DLD1 (cell line): ENCODE measurements at regions not wholly inside any gene's neighbourhood (a gene's known extent, or its start where the extent isn't known, plus 50 kb on each side); places are given as distances from the start of the nearest gene placed in this dataset.

Experiments used
- in situ Hi-C: cut with HindIII; loops from 2 replicates; pipeline ENCODE4 v1.10.0; 2017; ENCODE audit warnings: low sequenced_read_pairs

DNA sequence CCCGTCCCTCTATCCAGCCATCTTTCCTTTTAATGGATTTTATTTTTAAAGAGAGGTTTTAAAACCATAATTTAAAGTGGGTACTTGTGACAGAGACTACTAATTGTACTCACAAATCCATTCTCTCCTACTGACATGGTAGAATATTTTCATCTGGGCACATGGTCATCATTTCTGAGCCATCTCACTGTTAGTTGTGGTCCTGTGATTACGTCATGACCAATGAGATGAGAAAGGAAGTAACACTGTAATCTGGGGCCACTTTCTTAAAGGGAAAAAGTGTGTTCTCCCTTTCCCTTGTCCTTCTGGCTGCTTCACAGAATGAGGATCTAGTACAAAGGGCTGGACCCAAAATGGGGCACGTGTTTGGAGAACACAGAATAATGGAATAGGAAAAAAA is 538.7 kb downstream of the CMPK2 start:
- in situ Hi-C loops: no loop called here

DNA sequence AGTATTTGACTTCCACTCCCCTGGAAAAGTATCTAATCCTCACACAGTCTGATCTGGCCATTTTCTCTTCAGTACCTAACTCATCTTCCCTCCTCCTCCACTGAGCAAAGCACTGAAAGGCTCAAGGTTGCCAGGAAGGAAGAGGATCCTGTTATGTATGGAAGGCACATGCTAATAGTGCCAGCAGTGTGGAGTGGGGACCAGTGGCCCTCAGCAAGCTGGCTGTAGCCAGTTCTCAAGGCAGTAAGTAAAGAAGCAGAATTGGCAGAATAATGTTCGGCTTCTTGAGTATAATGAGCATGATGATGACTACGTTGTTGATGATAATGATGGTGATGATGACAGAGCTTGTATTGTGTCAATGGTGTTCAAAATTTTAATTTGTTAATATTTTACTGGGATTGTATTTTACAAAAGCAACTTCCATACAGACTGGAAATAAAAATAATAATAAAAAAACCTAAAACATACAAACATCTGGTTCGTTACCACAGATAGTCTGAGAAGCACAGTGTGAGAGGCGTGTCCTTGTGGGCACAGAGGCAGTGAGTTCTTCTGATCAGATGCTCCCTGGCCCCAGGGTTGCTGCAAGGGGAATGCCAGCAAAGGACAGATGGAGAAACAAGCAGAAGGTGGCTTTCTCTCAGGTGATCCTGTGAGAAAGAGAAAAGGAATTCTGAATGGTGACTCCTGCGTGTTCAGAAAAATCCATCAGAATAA is 528.8 kb downstream of the CMPK2 start:
- in situ Hi-C loops: no loop called here

DNA sequence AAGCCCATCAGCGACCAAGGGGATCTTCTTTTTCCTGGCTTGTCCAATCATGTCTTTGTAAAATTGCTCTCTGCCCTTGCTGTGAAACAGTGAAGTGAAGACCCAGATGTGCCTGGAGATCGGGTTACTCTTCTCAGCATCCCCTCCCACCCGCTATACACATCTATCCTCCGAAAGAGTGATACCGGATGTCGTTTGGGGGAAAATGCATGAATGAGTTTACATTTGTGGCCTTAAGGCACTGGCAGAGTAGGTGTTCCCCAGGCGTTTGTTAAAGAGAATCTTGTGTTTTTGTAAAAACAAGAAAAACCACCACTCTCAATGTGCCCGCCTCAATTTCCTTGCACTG is 528.3 kb downstream of the CMPK2 start:
- in situ Hi-C loops: no loop called here

DNA sequence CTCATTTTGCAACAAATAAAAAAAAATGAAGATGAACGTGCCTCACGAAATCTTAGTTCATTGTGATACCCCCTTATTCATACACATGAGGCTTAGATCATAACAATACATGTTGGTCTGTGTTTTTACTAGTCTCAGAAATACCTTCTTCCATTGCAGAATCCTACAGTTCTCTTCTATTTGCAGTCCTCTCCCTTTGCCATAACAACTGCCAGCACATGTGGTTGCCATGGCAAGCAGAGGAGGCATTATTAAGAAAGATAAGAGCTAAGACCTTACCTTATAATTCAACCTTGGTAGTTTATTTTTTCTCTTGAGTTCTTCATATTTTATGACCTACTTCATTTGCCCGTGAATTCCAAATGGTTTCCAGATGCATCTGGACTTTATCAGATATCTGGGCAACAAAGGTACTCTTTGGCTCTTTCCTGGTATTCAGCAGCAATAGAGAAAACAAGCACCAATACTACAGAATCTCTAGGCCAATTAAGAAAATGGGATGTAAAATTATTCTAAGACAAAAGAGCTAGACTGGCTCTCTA is 524.0 kb downstream of the CMPK2 start:
- in situ Hi-C loops: no loop called here

DNA sequence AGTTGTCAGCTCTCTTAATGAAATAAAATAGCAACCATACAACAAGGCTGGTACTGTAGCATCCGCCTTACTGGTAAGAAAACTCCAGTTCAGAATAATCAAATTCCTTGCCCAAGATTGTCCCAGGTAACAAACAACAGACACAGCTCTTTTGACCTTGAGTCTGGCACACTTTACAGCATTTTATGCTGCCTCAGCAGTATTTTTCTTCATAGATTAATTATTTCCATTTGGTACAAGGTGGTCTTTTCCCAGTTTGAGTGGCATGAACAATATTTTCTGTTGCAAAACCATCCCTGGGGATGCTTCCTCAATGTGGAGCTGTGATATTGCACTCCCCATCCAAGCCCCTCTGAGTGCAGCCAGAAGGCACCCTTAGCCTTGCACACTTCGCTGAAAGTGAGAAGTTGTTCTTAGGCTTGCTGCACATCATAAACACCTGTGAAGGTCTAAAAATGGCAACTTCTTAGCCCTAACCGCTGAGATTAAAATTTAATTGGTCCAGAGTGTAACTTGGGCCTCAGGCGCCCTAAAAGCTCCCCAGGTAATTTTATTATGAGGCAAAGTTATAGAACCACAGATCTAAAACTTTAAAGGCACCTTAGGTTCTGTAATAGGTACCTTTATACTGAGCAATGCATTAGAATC is 523.3 kb downstream of the CMPK2 start:
- in situ Hi-C loops: no loop called here

DNA sequence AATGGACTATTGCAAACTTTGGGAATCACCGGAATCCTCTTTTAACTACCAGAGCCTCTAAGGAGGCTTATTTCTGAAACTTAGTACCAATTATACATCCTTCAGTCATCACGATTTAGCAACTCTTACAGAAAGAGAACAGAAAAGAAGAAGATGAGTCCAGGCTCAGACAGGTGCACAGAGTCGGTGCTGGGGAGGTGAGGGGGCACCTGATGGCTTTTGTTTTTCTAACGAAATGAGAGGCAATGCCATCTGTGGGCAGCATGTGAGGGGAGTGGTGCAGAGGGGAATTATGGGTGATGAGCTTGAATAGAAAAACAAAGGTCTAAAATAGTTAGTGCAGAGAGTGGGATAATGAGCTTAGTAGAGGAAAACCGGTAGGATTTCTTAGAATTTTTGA is 522.6 kb downstream of the CMPK2 start:
- in situ Hi-C loops: no loop called here

DNA sequence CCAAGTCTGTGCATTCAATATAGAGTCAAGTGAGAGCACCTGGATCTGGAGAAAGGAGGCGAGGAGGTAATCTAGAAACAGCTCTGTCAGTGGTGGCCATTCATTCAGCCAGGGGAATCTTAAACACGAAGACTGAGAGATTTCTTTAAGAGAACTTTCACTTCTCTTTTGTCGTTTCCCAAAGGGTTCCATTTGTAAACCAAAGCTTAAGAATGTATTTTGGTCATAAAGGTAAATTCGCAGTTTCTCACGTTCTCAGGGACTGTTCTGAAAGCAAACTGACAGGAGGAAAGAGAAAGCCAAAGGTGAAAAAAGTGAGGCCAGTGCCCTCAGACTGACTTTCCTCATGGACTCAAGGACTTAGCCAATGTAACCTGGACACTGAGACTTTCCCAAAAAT is 513.5 kb downstream of the CMPK2 start:
- in situ Hi-C loops: no loop called here

DNA sequence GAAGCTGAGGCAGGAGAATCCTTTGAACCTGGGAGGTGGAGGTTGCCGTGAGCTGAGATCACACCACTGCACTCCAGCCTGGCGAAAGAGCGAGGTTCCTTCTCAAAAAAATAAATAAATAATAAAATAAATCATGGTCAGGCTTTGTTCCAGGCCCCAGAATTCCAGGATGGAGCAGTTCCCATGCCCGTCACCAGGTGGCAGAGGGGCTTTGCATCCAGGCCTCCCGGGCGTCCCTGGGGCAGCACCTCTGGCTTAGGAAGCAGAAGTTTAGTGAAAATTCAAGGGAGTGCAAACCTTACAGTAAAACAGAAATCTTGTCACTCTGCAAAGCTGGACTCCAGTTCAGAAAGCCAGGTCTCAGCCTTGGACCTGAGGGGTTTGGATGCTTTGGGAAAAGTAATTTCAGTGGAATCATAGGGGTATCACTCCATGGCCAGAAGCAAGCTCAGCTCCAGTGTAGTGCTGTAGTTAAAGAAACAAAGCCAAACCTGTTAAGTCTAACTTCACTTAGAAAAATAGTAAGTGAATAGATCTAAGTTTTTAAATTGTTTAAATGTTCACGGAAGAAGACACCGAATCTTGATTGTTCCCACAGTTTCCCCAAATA is 512.7 kb downstream of the CMPK2 start:
- in situ Hi-C loops: no loop called here

DNA sequence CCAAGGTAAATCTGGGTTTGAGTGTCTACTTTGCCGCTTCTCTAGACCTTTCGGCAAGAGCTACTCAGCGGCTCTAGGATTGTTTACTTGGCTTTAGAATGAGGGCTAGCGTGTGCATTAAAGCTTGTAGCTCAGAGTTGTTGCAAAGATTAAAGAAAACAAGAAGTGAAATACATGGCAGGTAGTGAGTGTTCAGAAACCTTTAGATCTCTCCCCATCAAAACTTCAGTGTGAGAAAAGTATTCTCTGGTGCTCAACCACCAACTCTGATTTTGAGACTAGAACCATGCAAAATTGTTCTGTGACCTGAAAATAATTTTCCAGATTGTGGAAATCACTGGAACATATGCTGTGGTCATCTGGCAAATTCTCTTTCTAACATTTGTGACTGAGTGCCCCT is 512.0 kb downstream of the CMPK2 start:
- in situ Hi-C loops: no loop called here

DNA sequence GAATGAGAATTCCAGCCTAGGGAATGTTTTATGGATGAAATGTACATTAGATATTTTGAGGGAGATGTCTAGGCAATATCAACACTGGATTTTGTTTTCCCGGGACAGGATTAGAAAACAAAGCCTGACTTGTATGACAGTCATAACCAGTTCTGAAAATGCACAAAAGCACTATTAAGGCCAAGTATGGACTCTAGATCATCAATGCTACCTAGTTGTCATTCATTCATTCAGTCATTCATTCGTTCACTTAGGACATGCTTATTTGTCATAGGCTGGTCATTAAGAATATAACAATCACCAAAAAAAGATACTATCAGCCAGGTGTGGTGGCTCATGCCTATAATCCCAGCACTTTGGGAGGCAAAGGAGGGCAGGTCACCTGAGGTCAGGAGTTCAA is 511.2 kb downstream of the CMPK2 start:
- in situ Hi-C loops: no loop called here

DNA sequence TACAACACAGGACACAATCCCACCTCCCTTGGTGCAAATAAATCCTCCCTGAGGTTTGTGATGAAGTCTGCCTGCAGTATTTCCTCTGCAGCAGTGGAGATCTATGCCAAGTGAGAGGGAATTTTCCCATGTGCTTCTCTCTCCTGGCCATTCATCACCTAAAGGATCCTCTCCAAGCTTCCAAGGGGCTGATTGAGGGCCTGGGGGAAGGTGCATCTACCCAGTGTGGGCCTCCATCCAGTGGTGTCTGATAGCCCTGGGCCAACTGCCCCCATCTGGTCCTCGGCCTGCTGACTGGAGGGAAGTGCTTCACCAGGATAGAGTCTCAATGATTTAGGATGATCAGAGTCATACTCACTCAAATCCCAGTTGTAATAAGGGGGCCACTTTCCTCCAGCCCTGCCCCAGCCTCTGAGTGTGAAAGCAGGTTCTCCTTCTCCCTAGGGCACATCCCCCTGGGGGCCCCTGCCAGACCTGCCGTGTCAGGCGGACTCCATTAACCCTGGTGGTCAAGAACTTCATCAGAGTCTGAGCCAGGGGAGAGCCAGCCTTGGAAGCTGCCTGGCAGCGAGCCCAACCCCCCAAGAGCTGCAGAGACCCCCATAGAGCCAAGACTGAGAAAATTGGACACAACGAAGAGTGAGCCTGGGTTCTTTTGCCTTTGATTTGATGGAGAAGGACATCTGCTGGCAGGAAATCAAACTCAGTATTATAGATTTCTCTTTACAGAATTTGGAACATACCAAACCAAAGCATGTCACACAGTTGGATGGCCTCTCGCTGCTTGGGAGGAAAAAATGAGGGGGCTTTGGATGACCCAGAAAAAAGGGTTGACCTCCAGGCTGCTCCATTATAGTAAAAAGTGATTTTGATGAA is 509.6 kb downstream of the CMPK2 start:
- in situ Hi-C loops: no loop called here

DNA sequence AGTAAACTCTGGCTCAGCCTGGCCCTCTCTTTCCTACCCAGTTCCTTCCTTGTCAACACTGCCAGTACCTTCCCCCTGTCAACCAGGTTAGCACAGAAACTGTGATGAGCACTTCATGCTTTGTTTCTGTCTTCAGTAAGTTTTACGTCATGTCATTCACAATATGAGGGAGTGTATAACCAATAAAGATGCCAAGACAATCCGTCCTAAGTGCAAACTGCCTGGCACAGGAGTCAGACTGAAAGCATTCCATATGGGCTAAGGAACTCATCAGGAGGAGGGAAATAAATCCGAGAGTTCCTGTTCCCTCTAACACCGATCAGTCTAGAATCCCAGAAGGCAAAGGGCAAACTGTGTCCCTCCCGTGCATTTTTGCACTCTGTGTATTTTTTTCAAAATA is 507.2 kb downstream of the CMPK2 start:
- in situ Hi-C loops: no loop called here

DNA sequence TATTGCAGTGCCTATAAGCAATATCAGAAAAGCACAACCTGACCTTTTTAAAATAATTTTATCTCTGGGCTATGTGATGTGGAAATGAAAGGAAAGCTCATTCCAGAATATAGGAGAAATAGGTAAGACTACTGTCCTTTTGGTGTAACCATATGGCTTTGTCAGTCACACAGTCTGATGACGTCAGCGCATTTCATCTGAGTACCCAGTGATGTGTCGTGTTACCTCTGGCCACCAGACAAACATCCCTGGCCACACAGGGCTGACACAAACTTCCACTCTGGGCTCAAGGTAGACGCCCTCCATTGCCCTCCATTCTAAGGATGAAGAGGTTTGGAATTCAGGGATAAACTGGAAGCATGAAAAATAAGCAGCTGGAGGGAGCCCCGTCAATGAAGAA is 506.7 kb downstream of the CMPK2 start:
- in situ Hi-C loops: no loop called here

DNA sequence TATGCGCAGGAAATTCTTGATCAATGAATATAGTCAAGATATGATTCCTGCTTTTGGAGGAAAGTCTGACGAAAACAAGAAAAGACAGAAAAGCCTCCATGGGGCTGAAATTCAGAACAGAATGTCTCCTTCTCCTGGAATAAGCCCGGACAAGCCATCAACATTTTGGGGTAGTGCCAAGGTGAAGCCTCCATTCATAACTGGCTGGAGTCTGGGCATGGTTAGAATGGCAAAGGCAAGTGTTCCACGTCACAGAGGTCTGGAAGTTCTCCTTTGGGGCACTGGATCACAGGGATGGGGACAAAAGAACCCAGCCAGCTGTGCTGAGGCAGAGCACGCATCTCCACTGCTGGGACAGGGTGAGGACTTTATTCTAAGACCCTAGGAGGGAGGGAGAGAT is 505.7 kb downstream of the CMPK2 start:
- in situ Hi-C loops: no loop called here

DNA sequence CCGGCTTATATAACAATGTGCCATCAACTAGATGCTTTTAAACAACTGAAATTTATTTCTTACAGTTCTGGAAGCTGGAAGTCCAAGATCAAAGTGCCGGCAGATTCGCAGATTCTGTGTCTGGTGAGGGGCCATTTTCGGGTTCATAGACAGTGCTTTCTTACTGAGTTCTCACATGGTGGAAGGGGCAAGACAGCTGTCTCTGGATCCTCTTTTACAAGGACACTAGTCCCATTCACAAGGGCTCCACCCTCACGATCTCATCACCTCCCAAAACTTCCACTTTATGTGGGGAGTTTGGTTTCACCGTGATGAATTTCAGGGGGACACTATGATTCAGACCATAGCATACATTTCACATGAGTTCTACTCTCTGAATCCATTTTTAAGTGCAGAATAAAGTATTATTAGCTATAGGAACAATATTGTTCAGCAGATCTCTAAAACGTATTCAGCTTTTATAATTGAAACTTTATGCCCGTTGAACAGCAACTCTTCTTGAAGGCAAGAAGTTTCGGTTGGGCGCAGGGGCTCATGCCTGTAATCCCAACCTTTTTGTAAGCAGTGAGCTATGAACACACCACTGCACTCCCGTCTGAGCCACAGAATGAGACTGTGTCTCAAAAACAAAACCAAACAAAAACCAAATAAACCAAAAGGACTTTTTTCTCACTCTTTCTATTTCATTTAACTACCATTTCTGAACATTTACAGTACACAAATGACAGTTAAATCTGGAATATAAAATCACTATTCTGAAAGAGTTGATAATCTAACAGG is 502.8 kb downstream of the CMPK2 start:
- in situ Hi-C loops: no loop called here

DNA sequence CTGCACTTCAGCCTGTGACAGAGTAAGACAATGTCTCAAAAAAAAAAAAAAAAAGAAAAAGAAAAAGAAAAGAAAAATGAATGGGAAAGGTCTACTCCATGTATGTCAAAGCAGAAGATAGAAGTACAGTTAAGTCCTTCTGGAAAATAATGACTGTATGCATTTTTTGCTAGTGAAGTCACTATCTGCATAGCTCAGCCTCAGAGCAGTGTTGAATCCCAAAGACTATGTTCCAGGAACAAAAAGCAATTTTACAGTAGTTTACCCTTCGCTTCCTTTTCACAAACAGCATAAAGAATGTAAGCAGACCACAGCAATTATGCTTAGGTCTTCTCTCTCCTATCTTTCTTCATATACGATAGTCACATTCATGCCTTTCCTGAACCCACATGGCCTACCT is 497.4 kb downstream of the CMPK2 start:
- in situ Hi-C loops: no loop called here

DNA sequence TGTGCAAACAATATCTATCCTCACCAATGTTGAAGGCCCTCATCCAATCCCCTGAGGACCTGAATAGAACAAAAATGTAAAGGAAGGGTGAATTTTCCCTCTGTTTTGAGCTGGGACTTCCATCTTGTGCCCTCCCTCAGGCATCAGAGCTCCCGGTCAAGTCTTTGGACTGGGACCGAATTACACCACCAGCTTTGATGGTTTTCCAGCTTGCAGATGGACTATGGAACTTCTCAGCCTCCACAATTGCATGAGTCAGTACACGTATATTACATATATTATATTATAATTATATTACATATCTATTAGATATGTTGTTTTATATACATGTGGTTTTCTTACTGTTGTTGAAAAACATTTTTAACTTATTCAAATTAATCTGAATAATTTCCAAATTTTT is 496.4 kb downstream of the CMPK2 start:
- in situ Hi-C loops: no loop called here

DNA sequence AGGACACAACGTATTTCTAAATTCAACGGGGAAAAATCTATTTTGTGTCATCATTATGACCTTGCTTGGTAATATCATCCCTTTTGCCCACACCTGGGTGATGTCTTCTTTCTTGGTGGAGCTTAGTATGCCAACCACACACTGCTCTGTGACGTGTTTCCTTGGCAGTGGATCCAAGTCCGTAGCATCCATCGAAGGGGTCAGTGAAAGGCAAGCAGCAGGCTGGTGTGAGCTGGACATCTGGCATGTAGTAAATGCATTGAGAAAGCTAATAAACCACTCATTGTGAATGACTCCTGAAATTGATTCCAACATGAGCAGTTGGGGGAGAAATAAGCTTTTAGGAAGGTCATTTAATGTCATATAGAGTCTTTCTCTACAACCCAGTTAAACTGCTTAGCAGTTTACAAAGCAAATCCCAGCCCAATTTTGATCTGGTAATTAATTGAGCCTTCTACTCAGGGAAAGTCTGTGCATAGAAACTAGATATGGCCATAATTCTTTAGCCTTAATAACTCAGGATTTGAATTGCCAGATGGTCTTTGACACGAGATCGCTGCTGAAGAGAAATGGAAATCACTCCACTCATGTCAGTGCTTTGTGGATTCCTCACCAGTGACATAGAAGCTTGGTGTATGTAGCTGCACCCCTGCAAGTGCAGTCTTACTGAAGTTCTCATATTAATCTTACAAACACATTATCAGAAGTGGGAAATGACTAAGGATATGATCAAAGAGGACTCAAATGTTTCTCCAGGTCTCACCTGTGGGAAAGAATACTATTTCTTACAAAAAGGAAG is 494.8 kb downstream of the CMPK2 start:
- in situ Hi-C loops: no loop called here

DNA sequence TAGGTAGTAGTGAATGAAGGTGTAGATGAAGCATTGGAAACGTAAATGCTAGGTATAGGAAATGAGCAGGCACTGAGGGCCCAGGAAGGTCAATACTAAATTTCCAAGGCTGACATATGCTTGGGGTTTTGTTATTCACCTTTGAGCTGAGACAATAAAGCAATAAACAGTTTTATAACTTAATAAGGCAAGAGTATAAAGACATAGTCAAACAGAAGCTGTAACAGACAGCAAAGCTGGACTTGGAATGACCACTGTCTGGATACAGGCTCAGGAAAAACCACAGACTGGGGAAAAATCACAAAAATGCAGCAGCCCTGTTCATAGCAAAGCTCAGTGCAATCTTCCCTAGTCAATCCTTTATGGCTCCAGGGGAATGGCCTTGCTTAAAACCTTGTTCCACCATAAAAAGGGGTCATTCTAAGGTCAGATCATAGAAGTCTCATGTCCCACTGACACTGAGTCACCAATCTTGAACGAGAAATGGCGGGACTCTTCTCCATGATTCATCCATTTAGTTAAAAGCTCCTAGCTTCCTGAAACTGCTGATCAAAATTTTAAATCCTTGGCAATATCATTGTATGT is 493.3 kb downstream of the CMPK2 start:
- in situ Hi-C loops: no loop called here
